ENCODE measurements at regions not wholly inside any gene's neighbourhood (a gene's known extent, or its start where the extent isn't known, plus 50 kb on each side); places are given as distances from the start of the nearest gene placed in this dataset.

DNA sequence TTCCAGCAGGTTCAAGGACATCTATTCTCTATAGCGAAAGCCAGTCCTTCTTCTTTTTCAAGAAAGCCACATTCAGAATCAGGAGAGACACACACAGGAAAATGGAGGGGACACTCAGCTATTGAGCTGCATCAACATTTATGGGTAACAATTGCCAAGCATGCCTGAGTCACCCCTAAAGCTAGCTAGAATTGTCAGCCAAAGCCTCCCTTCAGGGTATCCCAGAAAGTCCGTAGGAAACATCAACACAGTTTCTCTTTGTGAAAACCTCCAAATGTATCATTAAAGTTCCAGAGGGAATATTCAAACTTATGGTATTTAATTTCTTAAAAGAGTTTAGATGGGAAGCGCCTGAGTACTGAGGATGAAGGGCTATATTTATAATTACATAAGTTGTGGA lies 331.1 kb upstream of the SLC7A11 start:
- DNase-seq (no peak), ATAC-seq (no peak)
- Mint-ChIP-seq H3K36me3 (ENCODE audit: low read depth) (no peaks in the 10 kb centered on the region), H3K27ac (no peak overlapping the region), H3K27me3 (ENCODE audit: low read depth) (no peaks in the 10 kb centered on the region), H3K4me1 (ENCODE audit: low read depth) (no peaks in the 10 kb centered on the region), H3K9me3 (ENCODE audit: insufficient read depth) (no peaks in the 10 kb centered on the region), H3K4me3 (no peak overlapping the region)
- POLR2A ChIA-PET: no interaction called here
- CTCF ChIA-PET: no interaction called here

DNA sequence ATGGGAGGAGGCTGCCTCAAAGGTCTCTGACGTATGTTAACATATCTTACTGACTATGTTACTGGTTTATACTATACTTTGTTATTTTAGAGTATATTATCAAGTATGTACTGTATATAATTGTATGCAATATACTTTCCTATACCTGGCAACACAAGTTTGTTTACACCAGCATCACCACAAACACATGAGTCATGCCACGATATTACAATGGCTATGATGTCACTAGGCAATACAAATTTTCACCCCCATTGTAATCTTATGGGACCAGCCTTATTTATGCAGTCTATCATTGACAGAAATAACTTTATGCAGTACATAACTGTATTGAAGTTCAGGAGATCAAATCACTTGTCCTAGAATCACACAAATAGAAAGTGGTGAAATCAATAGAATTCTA lies 329.9 kb upstream of the SLC7A11 start:
- CTCF ChIA-PET: no interaction called here
- no peak overlapping the region for H3K27ac Mint-ChIP-seq
- POLR2A ChIA-PET: no interaction called here
- H3K27me3 Mint-ChIP-seq (ENCODE audit: low read depth): no peaks in the 10 kb centered on the region
- H3K36me3 Mint-ChIP-seq (ENCODE audit: low read depth): no peaks in the 10 kb centered on the region
- H3K9me3 Mint-ChIP-seq (ENCODE audit: insufficient read depth): no peaks in the 10 kb centered on the region
- DNase-seq (no peak), ATAC-seq (no peak)
- no peaks in the 10 kb centered on the region for H3K4me1 Mint-ChIP-seq (ENCODE audit: low read depth)
- no peak overlapping the region for H3K4me3 Mint-ChIP-seq

DNA sequence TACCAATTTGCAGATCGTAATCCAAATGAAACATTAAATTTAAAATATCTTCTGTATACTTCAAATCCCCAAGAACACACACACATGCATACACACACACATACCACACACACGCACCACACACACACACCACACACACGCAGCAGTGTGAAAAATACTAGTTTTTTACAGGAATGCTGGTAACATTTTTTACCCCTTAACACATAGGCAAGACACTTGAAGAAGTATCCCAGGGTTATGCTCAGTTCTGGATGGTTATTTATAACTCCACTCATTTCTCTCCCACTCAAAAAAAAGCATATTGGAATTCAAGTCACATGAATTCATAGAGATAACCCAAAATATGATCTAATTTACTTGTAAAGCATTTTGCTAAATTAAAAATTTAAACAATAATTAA lies 325.5 kb upstream of the SLC7A11 start:
- DNase-seq (no peak), ATAC-seq (no peak)
- no peaks in the 10 kb centered on the region for H3K4me1 Mint-ChIP-seq (ENCODE audit: low read depth)
- H3K9me3 Mint-ChIP-seq (ENCODE audit: insufficient read depth): no peaks in the 10 kb centered on the region
- no peak overlapping the region for H3K27ac Mint-ChIP-seq
- ChIA-PET CTCF (no interaction called here), POLR2A (no interaction called here)
- H3K4me3 Mint-ChIP-seq: no peak overlapping the region
- H3K36me3 Mint-ChIP-seq (ENCODE audit: low read depth): no peaks in the 10 kb centered on the region
- no peaks in the 10 kb centered on the region for H3K27me3 Mint-ChIP-seq (ENCODE audit: low read depth)

DNA sequence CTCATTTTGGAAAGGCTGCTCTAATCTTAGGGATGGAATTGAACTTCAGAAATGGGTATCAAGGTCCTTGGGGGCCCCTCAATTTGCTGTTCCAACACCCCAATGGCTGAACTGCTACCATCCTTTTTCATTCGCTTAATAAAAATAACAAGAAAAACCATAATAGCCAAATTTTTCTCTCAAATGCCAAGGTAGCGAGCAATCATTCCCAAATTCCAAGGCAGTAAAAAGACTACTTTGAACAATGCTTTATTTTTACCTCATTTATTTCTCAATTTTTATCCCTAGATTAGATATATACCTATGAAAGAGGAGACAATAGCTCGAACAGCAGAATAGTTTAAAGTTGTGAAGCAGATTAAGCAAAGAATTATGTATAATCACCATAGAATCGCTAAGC lies 323.4 kb upstream of the SLC7A11 start:
- Mint-ChIP-seq H3K27me3 (ENCODE audit: low read depth) (no peaks in the 10 kb centered on the region), H3K36me3 (ENCODE audit: low read depth) (no peaks in the 10 kb centered on the region), H3K4me3 (no peak overlapping the region), H3K27ac (no peak overlapping the region), H3K9me3 (ENCODE audit: insufficient read depth) (no peaks in the 10 kb centered on the region), H3K4me1 (ENCODE audit: low read depth) (no peaks in the 10 kb centered on the region)
- CTCF ChIA-PET: no interaction called here
- ATAC-seq: no peak
- no peak for DNase-seq
- POLR2A ChIA-PET: no interaction called here

DNA sequence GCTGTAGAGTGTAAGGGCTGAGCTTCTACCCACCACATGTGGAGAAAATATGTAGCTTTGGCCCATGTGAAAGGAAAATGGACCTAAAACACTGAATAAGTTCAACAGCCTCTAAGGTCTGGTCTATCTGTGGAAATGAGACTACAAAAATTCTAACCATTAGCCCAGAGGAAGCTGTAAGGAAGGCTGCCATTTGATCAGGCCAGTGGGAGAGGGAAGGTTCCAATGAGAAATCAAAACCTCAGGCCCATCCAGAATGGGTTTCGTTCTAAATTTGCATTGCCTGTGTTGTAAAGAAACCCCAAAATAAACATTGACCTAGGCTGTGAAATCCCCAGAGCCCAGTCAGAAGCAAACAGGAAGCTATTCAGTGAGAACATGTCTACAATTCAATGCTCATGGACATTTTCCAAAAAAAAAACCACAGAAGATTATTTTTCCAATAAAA lies 320.4 kb upstream of the SLC7A11 start:
- ChIA-PET CTCF (no interaction called here), POLR2A (no interaction called here)
- DNase-seq (no peak), ATAC-seq (no peak)
- H3K27ac Mint-ChIP-seq: no peak overlapping the region
- no peaks in the 10 kb centered on the region for H3K27me3 Mint-ChIP-seq (ENCODE audit: low read depth)
- no peak overlapping the region for H3K4me3 Mint-ChIP-seq
- no peaks in the 10 kb centered on the region for H3K36me3 Mint-ChIP-seq (ENCODE audit: low read depth)
- H3K4me1 Mint-ChIP-seq (ENCODE audit: low read depth): no peaks in the 10 kb centered on the region
- H3K9me3 Mint-ChIP-seq (ENCODE audit: insufficient read depth): no peaks in the 10 kb centered on the region

DNA sequence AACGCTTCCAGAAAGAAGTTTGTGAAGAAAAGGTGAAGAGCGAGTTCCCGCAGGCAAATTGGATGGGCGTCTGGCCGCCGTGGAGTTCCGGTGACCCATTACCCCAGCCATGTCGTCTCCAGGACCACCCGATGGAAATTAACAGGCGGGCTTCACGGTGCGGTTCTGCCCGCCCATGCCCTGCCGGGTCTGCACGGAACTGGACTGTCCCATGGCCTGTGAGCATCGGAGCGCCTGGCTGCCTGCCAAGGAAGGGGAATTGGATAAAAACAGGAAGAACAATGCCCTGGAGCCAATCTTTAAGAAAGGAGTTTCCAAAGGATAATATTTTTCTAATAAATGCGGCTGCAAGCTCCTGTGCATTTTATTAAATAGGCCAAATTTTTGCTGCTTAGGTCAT lies 319.8 kb upstream of the SLC7A11 start:
- DNase-seq (no peak), ATAC-seq (no peak)
- CTCF ChIA-PET: no interaction called here
- POLR2A ChIA-PET: no interaction called here
- Mint-ChIP-seq H3K36me3 (ENCODE audit: low read depth) (no peaks in the 10 kb centered on the region), H3K4me1 (ENCODE audit: low read depth) (no peaks in the 10 kb centered on the region), H3K9me3 (ENCODE audit: insufficient read depth) (no peaks in the 10 kb centered on the region), H3K4me3 (no peak overlapping the region), H3K27me3 (ENCODE audit: low read depth) (no peaks in the 10 kb centered on the region), H3K27ac (no peak overlapping the region)

DNA sequence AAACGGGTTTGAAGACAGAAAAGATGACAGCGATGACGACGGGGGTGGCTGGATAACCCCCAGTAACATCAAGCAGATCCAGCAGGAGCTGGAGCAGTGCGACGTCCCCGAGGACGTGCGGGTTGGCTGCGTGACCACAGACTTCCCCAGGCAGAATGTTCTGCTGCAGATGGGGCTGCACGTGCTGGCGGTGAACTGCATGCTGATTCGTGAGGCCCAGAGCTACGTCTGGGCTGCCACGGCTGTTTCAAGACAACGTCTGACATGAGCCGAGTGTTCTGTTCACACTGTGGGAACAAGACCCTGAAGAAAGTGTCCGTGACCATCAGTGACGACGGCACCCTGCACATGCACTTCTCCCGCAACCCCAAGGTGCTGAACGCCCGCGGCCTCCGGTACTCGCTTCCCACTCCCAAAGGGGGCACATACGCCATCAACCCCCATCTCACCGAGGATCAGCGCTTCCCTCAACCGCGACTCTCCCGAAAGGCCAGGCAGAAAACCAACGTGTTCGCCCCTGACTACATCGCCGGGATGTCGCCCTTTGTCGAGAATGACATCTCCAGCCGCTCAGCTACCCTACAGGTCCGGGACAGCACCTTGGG lies 319.2 kb upstream of the SLC7A11 start:
- CTCF ChIA-PET: no interaction called here
- Mint-ChIP-seq H3K4me1 (ENCODE audit: low read depth) (no peaks in the 10 kb centered on the region), H3K27ac (no peak overlapping the region), H3K9me3 (ENCODE audit: insufficient read depth) (no peaks in the 10 kb centered on the region), H3K27me3 (ENCODE audit: low read depth) (no peaks in the 10 kb centered on the region), H3K4me3 (no peak overlapping the region), H3K36me3 (ENCODE audit: low read depth) (no peaks in the 10 kb centered on the region)
- no peak for DNase-seq
- no peak for ATAC-seq
- POLR2A ChIA-PET: no interaction called here

DNA sequence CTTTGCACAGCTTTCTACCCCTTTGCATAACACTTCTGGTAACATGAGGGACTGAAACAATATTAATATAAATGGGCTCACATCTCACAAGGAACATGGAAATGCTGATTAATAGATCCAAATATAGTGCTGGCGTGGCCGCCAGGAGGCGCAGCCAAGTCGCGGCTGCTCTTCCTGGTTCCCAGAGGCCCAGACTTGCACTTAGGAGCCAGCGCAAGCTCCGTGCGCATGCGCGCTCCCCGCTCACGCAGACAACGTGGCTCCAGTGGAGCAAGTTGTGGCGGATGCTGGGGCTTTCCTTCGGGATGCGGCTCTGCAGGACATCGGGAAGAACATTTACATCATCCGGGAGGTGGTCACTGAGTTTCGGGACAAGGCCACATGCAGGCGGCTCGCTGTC lies 318.3 kb upstream of the SLC7A11 start:
- Mint-ChIP-seq H3K27me3 (ENCODE audit: low read depth) (no peaks in the 10 kb centered on the region), H3K4me1 (ENCODE audit: low read depth) (no peaks in the 10 kb centered on the region), H3K9me3 (ENCODE audit: insufficient read depth) (no peaks in the 10 kb centered on the region), H3K36me3 (ENCODE audit: low read depth) (no peaks in the 10 kb centered on the region), H3K27ac (no peak overlapping the region), H3K4me3 (no peak overlapping the region)
- POLR2A ChIA-PET: no interaction called here
- no peak for DNase-seq
- no peak for ATAC-seq
- CTCF ChIA-PET: no interaction called here

DNA sequence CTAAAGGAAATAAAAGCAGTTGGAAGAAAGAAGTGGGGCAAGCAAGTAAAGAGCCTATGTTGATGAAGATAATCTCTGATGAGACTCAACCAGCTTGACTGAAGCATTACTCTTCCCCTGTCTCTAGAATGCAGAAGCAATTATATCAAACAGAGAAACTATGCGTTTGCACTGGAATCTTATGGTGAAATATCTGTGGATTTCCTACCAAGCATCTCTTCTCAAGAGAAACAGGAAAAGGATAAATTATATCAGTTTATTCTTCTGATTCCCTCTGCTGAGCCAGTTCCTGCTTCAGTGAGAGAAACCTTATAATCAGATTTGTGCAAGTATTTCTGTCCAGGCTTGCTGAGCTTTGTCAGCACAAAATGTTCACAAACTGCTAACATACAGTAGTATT lies 316.7 kb upstream of the SLC7A11 start:
- no peaks in the 10 kb centered on the region for H3K4me1 Mint-ChIP-seq (ENCODE audit: low read depth)
- peaks cover 3% of the 10 kb centered on the region for H3K9me3 Mint-ChIP-seq (ENCODE audit: insufficient read depth)
- no peaks in the 10 kb centered on the region for H3K36me3 Mint-ChIP-seq (ENCODE audit: low read depth)
- ChIA-PET POLR2A (no interaction called here), CTCF (no interaction called here)
- DNase-seq (no peak), ATAC-seq (no peak)
- H3K4me3 Mint-ChIP-seq: no peak overlapping the region
- H3K27ac Mint-ChIP-seq: no peak overlapping the region
- no peaks in the 10 kb centered on the region for H3K27me3 Mint-ChIP-seq (ENCODE audit: low read depth)

DNA sequence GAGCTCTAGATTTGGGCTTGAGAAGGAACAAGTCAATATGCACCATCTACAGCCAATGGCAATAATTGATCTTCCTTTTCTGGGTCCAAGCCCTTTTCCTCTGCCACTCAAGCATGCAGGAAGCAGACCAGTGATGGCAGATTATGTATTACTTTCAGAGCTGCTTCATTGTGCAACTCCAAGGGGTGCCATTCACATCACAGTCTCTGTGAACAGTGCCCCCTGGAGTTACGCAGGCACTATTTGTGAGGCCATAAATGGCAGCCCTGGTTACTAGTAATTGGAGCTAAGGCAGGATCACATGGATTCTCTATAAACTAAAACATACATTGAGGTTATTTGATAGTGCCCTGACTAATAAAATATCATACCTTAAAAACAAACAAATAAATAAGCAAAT lies 313.4 kb upstream of the SLC7A11 start:
- Mint-ChIP-seq H3K27ac (no peak overlapping the region), H3K27me3 (ENCODE audit: low read depth) (no peaks in the 10 kb centered on the region), H3K9me3 (ENCODE audit: insufficient read depth) (peaks cover 8% of the 10 kb centered on the region), H3K4me3 (no peak overlapping the region), H3K4me1 (ENCODE audit: low read depth) (no peaks in the 10 kb centered on the region), H3K36me3 (ENCODE audit: low read depth) (no peaks in the 10 kb centered on the region)
- ChIA-PET CTCF (interaction anchor here (0.7 kb wide), 1 partner anchor 126 kb away, joined by 3 read pairs; no protein-coding TSS in a partner anchor), POLR2A (no interaction called here)
- DNase-seq: no peak
- no peak for ATAC-seq

DNA sequence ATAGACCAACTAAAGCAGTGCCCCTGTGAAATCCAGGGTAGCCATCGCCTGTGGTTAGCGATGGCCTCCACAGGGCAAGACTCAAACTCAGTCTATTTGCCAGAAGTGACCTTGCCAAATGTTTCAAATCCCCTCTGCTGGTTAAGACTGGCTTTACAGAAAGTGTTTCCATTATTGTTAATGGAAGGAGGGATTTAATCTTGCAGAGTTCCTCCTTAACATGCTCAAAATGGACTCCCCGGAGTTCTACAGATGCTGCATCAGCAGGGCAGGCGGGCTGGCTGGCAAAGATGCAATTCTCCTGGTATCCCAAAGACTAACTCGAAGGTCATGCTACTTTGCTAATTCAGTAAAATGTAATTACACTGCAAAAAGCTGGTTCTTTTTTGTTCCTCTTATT lies 313.0 kb upstream of the SLC7A11 start:
- no peaks in the 10 kb centered on the region for H3K4me1 Mint-ChIP-seq (ENCODE audit: low read depth)
- no peak overlapping the region for H3K4me3 Mint-ChIP-seq
- no peaks in the 10 kb centered on the region for H3K27me3 Mint-ChIP-seq (ENCODE audit: low read depth)
- ATAC-seq: no peak
- POLR2A ChIA-PET: no interaction called here
- no peak overlapping the region for H3K27ac Mint-ChIP-seq
- no peak for DNase-seq
- CTCF ChIA-PET: no interaction called here
- H3K9me3 Mint-ChIP-seq (ENCODE audit: insufficient read depth): peaks cover 8% of the 10 kb centered on the region
- no peaks in the 10 kb centered on the region for H3K36me3 Mint-ChIP-seq (ENCODE audit: low read depth)

DNA sequence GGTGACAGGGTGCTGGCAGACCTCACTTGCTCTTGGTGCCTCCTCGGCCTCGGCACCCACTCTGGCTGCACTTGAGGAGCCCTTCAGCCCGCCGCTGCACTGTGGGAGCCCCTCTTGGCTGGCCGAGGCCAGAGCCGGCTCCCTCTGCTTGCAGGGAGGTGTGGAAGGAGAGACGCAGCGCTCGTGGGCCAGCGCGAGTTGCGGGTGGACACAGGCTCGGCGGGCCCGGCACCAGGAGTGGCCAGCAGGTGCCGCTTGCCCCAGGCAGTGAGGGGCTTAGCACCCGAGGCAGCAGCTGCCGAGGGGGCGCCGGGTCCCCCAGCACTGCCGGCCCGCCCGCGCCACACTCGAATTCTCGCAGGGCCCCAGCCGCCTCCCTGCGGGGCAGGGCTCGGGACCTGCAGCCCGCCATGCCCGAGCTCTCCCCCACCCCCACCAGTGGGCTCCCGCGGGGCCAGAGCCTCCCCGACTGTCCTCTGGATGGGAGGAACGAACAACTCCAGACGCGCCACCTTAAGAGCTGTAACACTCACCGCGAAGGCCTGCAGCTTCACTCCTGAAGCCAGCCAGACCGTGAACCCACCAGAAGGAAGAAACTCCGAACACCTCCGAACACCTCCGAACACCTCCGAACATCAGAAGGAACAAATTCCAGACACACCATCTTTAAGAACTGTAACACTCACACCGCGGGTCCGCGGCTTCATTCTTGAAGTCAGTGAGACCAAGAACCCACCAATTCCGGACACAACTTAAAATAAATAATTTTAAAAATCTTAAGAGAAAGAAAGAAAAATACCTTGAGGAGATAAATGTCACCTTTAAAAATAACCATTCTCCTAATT lies 311.1 kb upstream of the SLC7A11 start:
- DNase-seq (no peak), ATAC-seq (no peak)
- H3K9me3 Mint-ChIP-seq (ENCODE audit: insufficient read depth): peaks cover 8% of the 10 kb centered on the region
- H3K27ac Mint-ChIP-seq: no peak overlapping the region
- H3K4me1 Mint-ChIP-seq (ENCODE audit: low read depth): no peaks in the 10 kb centered on the region
- ChIA-PET CTCF (no interaction called here), POLR2A (no interaction called here)
- no peak overlapping the region for H3K4me3 Mint-ChIP-seq
- no peaks in the 10 kb centered on the region for H3K27me3 Mint-ChIP-seq (ENCODE audit: low read depth)
- H3K36me3 Mint-ChIP-seq (ENCODE audit: low read depth): no peaks in the 10 kb centered on the region

Measured in activated CD8-positive, alpha-beta T cell treated with anti-CD3 and anti-CD28 coated beads, Interleukin-2, amount 10 ng/mL, durations not matched to agents 7 days and 5 days (primary cell).